ENCODE measurements at regions not wholly inside any gene's neighbourhood (a gene's known extent, or its start where the extent isn't known, plus 50 kb on each side); places are given as distances from the start of the nearest gene placed in this dataset.

GRCh38 chr12:131443019-131444000 is 267.6 kb upstream of the SFSWAP start (continued):
- no peak for TF ChIP-seq USF2 (IDR thresholded peaks at IDR 0.05; ENCODE audit: low read depth, low read length)

- POLR2A ChIA-PET (ENCODE audit: unreplicated experiment), result no interaction called here
- WGBS, 2 experiments (ENCODE audit: extremely low coverage in 2 of 2, insufficient read length in 1 of 2), result 61% methylated on average over 3 of the region's 24 CpGs; no CpG with 5 or more reads in 1 of the 2 experiments
- intact Hi-C loops (cut with micrococcal nuclease) (no loop called here), dilution Hi-C loops (cut with HindIII; ENCODE audit: low sequenced_read_pairs, unreplicated experiment) (no loop called here), in situ Hi-C loops (cut with MboI; ENCODE audit: low sequenced_read_pairs) (no loop called here)
- no peaks in the 10 kb centered on the region for H3K4me1 ChIP-seq (ENCODE audit: control insufficient read depth, insufficient read depth, low read length)
- H3K9me1 ChIP-seq (ENCODE audit: insufficient read depth, low read length), result no peaks in the 10 kb centered on the region
- no peak overlapping the region for H4K8ac ChIP-seq (ENCODE audit: low read depth in 2 of 2, low read length in 2 of 2)
- no peak overlapping the region for H3K56ac ChIP-seq (ENCODE audit: extremely low read depth, insufficient read depth, low read length)
- H3K4me3 ChIP-seq (ENCODE audit: insufficient read depth, low read depth, low read length), result no peak overlapping the region
- no peak overlapping the region for H2BK20ac ChIP-seq (ENCODE audit: low read depth, low read length)
- DNase-seq, result no peak
- no peak overlapping the region for H3K9ac ChIP-seq (ENCODE audit: low read depth, low read length)
- H3K79me1 ChIP-seq (ENCODE audit: low read depth in 1 of 2, low read length in 2 of 2), result no peaks in the 10 kb centered on the region
- H3K4me2 ChIP-seq (ENCODE audit: low read depth, low read length), result no peak overlapping the region
- no peak overlapping the region for H2BK120ac ChIP-seq (ENCODE audit: low read depth, low read length)
- H3K9me3 ChIP-seq (ENCODE audit: control insufficient read depth, insufficient read depth, low read length), result peaks cover 26% of the 10 kb centered on the region
- no peak overlapping the region for H2AK5ac ChIP-seq (ENCODE audit: low read depth, low read length)
- H4K5ac ChIP-seq (ENCODE audit: low read depth, low read length), result no peak overlapping the region
- no peak overlapping the region for H4K91ac ChIP-seq (ENCODE audit: insufficient read depth, low read depth, low read length)
- no peak for ATAC-seq (ENCODE audit: low read depth)
- CTCF ChIA-PET, result no interaction called here
- H3K23ac ChIP-seq (ENCODE audit: low read depth, low read length), result no peak overlapping the region
- BruUV-seq (replicated peaks), result no TSS peak
- H2BK5ac ChIP-seq (ENCODE audit: low read depth, low read length, poor library complexity, severe bottlenecking), result no peak overlapping the region
- no peak overlapping the region for H3K4ac ChIP-seq (ENCODE audit: low read depth, low read length)
- no peak overlapping the region for H2BK15ac ChIP-seq (ENCODE audit: low read depth, low read length)
- no peak overlapping the region for H3K18ac ChIP-seq (ENCODE audit: low read depth, low read length)
- H3K36me3 ChIP-seq (ENCODE audit: control insufficient read depth, insufficient read depth, low read length), result no peaks in the 10 kb centered on the region
- H3K14ac ChIP-seq (replicated peaks; ENCODE audit: low read depth, low read length), result no peak overlapping the region
- H2AK9ac ChIP-seq (replicated peaks; ENCODE audit: low read depth, low read length, poor library complexity), result no peak overlapping the region
- H3K27me3 ChIP-seq (ENCODE audit: control insufficient read depth, insufficient read depth, low read length), result no peaks in the 10 kb centered on the region
- no peaks in the 10 kb centered on the region for H4K20me1 ChIP-seq (ENCODE audit: insufficient read depth, low read length)
- no peak overlapping the region for H3K27ac ChIP-seq (ENCODE audit: insufficient read depth, low read length)
- H2AFZ ChIP-seq (replicated peaks; ENCODE audit: low read length, poor library complexity), result no peak overlapping the region
- TF ChIP-seq MAFK (IDR thresholded peaks at IDR 0.05; ENCODE audit: low read depth, low read length) (no peak), USF2 (IDR thresholded peaks at IDR 0.05; ENCODE audit: low read depth, low read length) (no peak), NFE2L2 (IDR thresholded peaks at IDR 0.05; ENCODE audit: low read depth, low read length) (no peak), RFX5 (IDR thresholded peaks at IDR 0.05; ENCODE audit: low read depth, low read length) (no peak), SMC3 (IDR thresholded peaks at IDR 0.05; ENCODE audit: low read depth, low read length) (no peak), CEBPB (IDR thresholded peaks at IDR 0.05; ENCODE audit: low read depth, low read length) (no peak), FOS (IDR thresholded peaks at IDR 0.05; ENCODE audit: low read depth, low read length) (no peak), RAD21 (IDR thresholded peaks at IDR 0.05; ENCODE audit: low read length) (no peak), CHD1 (IDR thresholded peaks at IDR 0.05; ENCODE audit: low read depth, low read length) (no peak), RCOR1 (IDR thresholded peaks at IDR 0.05; ENCODE audit: insufficient replicate concordance, low read length) (no peak)
Observed at GRCh38 chr12:131444220-131445164, 266.4 kb upstream of the SFSWAP start.

Measured in IMR-90 (cell line).